ENCODE measurements at regions not wholly inside any gene's neighbourhood (a gene's known extent, or its start where the extent isn't known, plus 50 kb on each side); places are given as distances from the start of the nearest gene placed in this dataset.
A peak's percentile ranks its signal among the peaks of the same experiment; 100 is the strongest.

DNA sequence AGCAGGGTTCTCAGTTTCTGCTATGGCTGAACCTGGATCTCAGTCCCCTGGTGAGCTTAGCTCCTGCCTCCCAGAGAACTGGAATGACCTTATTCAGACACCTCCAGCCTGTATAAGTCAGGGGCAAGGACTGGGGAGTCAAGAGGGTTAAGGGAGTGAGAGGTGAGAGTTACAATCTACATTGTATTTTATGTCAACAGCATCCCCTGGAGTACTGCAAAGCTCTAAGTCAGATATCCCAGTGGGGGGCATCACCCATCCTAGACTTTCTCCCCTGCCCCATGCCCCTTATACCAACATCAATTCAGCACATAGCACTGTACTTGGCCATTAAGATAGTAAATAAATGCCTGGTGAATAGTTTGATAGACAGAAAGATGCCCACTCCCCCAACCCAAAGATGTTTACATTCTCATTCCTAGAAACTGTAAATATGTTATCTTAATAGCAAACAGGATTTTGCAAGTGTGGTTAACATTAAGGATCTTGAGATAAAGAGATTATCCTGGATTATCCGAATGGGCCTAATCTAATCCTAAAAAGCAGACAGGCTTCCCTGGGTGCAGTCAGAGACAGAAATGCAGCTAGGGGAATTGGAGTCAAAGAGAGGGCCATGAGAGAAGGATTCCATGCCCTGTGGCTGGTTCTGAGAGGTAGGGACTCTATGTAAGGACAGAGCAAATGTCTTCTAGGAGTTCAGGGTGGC lies 132.3 kb upstream of the RASGRP1 start:
- DNase-seq = no peak

GRCh38 chr15:38698254-38698653 lies 133.6 kb upstream of the RASGRP1 start:
- DNase-seq = no peak

- peak; percentile 71 for DNase-seq
Measured at GRCh38 chr15:38699633-38700230, 135.1 kb upstream of the RASGRP1 start.

- no peak for DNase-seq
Measured at GRCh38 chr15:38701149-38701548, 136.5 kb upstream of the RASGRP1 start.

GRCh38 chr15:38702178-38702912 lies 137.7 kb upstream of the RASGRP1 start:
- no peak for DNase-seq

DNA sequence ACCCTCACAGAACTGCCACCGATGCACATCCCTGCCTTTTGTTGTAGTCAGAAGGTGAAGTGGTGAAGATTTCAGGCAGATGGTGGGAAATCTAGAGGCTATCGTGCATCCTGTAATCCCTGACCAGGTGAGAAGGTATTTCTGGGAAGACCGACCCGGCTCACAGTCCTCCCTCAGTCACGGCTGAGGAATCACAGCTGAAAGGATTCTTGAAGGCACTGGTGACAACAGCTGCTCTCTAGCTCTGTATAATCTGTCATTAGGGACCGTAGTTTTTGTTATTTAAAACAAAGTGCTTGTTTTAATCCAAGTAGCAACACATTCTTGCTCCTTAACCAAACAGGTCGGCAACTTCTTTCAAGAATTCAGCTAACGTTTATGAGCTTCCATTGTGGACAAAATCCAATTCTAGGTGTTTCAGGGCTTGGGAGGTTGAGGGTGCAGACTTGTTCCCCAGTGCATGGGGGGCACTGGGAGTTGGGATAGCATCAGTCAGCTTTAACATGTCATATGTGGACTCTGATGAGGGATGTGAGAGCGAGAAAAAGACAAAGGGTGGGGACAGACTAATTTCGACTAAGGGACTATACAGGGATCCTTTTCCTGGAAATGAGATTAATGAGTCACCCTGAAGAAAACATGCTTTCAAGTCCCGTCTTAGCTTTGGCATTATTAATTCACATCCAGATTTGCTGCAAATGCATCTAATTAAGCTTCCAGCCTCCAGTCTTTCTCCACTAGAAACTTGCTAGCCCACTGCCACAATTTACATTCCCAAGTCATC lies 141.0 kb upstream of the RASGRP1 start:
- no peak for DNase-seq

DNA sequence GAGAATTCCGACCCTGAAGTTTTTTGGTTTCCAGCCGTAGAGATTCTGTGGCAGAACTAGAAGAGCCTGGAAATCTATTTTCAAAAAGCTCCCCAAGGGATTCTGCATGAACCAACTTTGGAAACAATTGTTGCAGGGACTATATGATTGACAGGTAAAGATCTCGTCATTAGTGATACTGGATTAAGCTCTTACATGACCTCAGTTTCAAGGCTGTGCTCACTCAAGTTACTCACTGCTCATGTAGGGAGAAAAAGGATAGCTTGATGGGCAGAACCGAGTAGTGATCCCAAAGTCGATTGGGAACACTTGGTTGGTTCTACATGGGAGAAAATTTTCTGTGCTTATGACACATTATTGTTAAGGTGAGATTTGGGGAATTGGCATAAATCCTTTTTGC lies 142.3 kb upstream of the RASGRP1 start:
- no peak for DNase-seq

DNA sequence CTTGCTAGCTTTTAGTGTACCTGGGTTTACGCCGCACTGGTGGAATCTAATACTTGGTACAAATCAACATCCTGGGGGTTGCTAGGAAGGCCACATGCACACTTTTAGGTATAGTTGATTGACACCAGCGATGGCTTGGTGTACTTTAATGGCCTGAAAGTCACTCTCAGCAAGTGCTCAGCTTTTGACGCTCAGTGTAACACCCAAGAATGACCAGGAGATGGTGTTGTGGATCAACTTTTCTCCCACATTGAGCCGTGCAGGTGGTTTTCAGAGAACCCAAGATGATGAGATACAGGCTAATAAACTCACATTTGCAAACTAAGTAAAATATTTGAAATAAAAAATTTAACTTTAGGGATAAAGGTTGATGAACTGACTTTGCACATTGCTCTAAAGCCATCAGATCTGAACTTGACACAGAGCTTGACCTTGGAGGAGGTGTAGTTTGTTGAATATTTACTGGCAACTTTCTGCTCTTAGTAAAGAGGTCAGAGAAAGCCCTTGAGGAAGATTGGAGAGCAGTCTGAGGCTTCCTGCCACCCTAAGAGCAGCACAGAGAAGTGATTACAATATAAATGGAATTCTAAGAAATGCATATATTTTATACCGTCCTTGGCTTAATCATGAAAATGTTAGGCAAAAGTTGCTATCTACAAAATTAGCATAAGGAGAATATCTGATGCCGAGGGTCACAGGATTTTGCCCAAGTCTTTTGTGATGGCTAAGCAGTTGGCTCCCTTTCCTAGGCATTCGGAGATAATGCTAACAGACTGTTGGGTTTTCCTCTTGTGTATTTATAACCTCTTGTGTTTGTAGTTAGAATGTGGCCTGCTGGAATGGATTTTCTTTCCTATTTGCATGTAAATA lies 143.4 kb upstream of the RASGRP1 start:
- peak; percentile 17 for DNase-seq

GRCh38 chr15:38708672-38709180 lies 144.1 kb upstream of the RASGRP1 start:
- DNase-seq = no peak

DNA sequence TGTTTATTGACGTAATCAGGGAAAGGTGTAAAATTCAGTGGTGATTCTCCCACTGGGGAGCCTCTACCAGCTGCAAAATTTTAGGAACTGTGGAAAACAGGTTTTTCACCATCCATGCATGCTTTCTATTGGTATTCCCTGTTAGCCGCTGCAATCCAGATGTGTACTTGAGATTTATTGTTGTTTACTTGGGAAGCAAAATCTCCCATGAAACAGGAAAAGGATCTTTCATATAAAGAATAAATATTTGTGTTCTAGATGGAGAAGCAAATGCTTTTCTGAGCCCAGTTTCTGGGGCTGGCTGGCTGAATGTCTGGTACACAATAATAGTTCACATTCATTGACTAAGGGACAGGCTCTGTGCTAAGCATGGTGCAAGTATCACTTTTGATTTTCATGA lies 144.6 kb upstream of the RASGRP1 start:
- no peak for DNase-seq

DNA sequence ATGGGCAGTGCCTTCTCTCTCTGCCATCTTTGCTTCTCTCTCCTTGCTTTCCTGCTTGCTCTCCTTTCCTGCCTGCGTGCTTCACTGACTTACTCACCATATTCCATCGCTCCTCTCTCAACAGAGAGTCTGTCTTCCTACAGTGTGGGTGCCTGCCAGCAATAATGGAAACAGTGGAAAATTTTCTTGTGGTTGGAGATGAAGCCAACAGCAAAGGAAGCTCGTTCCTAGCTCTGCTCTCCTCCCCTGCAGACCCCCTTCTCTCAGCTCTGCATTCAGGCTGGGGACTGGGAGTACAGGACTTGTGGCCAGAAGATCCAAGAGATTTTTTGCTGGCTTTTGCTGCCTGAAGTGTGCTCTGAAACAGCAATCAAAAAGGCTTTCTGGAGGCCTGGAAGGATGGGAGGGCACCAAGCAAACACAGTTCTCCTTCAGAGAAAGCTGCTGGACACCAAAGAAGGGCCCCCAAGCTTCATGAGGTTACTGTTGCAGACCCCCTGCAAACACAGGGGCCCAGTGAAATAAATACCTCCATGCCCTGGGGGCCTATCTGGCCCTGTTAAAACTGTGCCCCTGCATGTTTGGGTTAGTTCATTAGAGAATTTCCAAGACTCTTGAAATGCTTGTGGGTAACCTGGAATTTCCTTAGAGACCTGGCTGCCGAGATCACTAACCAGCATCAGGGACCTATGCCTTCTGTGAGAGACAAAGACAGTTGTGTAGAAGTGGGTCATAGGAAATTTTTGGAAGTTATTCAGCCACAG lies 149.9 kb upstream of the RASGRP1 start:
- DNase-seq = no peak

DNA sequence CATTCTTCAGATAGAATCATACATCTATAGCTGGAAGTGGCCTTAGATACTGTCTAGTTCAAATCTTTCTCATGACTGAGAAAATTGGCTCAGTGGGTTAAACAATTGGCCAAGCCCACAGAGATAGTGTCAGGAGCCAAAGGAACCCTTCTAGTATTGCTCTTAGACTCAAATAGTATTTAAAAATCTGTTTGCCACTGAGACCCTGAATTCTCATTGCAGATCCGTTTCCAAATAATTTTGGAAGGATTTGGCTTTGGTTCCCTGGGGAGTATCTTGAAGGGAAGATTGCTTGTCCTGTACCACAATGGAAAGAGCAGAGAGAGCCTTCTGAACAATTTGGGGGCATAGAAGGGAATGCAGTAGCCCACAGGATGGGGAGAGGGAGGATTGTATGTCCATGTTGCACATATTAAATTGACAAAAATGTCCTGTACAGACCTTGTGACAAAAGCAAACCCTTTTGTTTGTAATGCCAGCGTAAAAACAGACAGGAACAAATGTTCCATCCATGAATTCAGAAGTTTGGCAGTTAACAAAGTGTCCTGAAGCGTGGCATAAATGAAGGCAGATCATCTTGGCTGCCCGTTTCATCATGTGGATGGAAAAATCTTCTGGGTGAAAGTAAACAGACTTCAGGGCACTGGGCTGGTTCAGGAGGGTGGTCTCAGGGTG lies 156.4 kb upstream of the RASGRP1 start:
- no peak for DNase-seq

DNA sequence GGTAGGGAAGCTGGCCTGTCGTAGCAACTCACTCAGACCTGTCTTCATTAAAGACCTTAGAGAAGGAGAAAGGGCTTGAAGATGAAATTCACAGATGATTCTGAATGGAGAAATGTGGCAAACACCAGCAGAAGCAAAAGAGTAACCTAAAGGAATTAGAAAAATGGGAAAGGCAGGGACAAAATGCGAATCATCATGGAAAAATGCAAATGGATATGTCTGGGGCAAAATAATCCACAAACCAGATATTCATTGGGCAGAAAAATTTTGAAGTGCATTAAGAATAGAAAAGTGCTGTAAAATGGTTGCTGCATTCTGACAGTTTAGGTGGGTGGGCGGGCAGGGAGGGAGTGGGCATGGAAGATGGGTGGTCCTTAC lies 156.9 kb upstream of the RASGRP1 start:
- DNase-seq = no peak

DNA sequence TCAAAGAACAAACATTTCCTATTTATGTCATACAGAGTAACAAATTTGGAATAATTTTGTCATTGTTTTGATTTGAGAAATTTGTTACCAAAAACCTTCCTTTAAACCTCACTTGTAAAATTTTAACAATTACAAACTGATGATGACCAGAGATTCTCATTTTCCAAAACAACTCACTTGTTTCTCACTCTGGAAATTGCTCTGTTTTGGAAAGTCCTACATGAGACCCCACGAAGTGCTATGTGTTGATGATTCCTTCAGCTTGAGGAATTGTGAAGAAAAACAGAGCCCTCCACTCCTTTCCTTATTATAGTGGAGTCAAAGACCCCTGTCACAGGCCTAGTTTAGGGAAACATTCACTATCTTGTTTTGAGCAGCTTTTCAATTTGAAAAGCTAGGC lies 157.6 kb upstream of the RASGRP1 start:
- DNase-seq = no peak

DNA sequence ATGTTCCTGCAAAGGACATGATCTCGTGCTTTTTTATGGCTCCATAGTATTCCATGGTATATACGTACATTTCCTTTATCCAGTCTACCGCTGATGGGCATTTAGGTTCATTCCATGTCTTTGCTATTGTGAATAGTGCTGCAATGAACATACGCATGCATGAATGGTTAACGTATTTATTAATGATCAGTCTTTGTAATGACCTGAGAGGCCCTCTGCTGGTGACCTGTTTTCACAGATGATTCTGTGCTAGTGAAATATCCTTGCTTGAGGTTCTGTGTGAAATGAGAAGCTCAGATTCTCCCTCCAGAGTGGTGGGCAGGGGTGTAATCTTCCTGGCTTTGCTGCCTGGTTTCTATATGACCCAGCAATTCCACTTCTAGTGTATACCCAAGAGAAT lies 160.2 kb upstream of the RASGRP1 start:
- DNase-seq = no peak

DNA sequence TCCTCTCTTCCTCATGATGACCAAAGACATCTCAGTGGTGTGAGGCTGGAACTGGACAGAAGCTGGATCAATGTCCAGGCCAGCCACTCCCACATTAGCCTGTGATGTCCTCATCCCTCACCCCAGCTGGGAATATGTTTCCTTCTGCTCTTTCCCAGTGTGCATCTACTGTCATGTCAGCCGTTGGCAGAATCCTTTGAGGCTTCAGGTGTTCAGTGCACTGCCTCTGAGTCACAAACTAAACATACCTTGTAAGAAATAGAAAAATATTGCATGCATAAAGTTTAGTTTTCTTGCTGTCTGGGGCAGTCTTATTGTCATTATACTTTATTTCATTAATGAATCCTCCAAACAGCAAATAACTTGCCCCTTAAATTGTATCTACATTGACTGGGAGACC lies 161.6 kb upstream of the RASGRP1 start:
- no peak for DNase-seq

DNA sequence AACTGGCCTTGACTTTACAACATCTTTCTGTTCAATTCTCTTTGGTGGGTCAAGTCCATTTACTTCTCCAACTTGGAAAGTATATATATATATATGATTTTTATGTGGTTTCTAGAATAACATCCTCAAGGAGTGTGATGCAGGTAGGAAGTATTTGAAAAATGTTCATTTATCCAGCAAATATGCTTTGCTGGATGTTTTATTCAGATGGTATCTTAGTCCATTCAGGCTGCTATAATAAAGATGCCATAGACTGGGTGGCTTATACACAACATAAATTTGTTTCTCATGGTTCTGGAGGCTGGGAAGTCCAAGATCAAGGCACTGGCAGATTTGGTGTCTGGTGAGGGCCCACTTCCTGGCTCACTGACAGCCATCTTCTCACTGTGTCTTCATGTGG lies 168.7 kb upstream of the RASGRP1 start:
- no peak for DNase-seq

DNA sequence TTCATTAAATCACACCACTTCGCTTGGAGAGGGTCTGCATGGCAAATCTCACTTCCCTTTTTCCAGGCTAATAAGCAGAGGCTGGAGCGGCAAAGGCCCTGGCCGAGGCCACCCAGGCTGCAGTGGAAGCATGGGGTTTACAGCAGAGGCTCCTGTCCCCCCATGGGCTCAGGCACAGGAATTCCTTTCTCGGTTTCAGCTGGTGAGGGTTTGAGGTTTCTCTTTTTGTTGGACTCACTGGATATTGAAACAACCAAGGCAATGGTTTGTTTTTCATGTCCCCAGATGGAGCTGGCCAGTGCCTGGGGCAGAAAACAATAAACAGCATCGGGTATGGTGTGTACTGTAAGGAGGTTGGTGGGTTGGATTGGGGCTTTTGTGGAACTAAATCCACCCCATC lies 175.6 kb upstream of the RASGRP1 start:
- no peak for DNase-seq

DNA sequence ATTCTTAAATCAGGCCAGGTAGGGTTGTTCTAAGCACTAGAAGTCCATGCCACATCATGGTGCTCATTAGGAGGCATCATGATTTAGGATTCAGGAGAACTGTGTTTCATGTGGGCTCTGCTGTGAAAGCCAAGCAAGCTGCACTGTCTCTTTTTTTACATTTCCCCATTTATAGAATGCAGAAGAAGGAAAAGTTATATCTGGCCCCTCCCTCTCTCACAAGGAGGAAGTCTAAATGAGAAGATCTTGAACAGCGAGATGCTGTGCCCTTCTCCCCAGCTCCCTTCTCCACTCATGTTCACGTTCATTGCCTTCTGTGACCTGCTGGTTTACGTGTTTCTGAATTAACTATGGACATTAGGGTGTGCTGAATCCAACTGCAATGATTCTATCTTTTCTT lies 178.5 kb upstream of the RASGRP1 start:
- DNase-seq = no peak

- DNase-seq = no peak
Measured at GRCh38 chr15:38745126-38745525, 180.5 kb upstream of the RASGRP1 start.

DNA sequence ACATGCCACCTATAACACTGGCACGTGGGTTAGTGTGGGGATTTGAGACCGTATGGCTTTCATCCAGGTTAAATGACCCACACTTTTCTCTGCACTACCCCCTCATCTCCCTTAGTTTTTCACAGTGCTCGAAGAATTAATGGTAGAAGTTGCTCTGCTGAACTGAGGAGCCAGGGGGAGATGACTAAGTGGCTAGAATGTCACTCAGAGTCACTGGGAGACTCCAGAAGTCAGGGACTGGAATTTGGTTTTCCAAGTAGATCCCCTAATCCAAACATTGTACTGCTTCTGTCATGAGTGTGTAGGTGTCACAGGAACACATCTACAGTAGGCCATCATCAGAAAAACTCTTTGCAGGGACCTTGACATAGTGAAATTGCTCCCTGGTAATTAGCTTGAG lies 181.0 kb upstream of the RASGRP1 start:
- DNase-seq = no peak

Measured in NK-92 treated with Interleukin-12 subunit alpha and Interleukin-12 subunit beta, amount 100 ng/mL, for 24 hours (cell line).